ENCODE measurements at regions not wholly inside any gene's neighbourhood (a gene's known extent, or its start where the extent isn't known, plus 50 kb on each side); places are given as distances from the start of the nearest gene placed in this dataset.
"Not testable (repeated sequence)": the region's sequence is repeated elsewhere in the genome, so short reads cannot be mapped to it uniquely, and the experiment has no call there.

DNA sequence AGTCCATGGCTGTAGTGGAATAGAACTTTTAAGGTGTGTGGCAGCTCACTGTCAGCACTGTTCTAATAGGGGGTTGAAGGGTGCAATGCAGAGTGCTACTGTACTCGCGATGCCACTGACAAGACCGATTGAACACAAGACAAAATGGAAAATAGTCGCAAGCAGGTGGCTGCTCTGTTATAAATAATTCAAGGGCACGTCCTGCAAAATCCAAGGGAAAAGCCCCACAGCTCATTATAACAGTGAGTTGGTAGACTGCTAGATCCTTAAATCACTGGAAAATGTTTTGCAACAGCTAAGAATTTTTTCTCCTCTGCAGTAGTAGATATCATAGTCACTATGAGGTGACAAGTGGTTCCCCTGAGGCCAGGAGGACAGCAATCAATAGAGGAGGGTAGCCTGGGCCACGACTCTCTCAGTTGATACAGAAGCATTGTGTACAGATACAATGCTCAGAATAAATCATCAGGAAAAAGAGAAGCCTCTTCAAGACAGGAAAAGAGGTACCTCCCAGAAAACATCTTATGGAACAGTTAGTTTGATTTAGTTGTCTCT is 926.3 kb downstream of the TLE4 start:
- no peak for DNase-seq

DNA sequence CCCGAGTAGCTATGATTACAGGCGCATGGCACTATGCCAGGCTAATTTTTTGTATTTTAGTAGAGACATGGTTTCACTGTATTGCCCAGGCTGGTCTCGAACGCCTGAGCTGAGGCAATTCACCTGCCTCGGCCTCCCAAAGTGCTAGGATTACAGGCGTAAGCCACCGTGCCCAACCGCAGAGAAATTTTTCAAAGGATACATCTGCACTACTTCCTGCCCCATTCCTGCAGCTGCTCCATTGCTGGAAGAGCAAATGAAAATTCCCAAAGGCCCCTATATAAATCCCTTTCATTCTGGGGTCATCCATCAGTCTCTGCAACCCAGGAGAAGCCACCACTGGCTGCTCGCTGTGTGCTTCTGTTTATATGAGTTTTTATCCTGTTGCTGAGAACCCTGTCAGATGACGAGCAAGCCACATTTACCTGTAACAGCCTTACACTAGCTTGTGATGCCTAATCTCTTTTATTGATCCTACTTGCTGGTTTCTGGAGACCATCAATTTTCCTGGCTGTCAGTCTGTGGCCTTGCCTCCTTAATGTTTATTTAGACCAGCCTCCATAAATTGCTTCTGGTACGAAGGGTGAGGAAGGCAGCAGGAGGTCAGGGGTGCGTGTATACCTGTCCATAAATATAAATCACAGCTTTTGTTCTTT is 925.3 kb downstream of the TLE4 start:
- peak; percentile 31 for DNase-seq

DNA sequence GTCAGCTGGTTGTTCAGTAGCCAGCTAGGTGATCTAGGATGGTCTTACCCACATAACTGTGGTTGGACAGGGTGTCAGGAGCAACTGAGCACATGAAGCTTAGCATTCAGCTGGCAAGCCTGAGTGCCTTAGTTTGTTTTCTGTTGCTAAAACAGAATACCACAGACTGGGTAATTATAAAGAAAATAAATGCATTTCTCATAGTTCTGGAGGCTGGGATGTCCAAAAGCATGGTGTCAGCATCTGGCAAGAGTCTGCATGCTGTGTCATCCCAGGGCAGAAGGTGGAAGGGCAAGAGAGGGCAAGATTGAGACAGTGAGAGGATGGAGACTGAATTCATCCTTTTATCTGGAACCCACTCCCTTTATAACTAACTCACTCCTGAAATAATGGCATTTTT is 921.5 kb downstream of the TLE4 start:
- no peak for DNase-seq

DNA sequence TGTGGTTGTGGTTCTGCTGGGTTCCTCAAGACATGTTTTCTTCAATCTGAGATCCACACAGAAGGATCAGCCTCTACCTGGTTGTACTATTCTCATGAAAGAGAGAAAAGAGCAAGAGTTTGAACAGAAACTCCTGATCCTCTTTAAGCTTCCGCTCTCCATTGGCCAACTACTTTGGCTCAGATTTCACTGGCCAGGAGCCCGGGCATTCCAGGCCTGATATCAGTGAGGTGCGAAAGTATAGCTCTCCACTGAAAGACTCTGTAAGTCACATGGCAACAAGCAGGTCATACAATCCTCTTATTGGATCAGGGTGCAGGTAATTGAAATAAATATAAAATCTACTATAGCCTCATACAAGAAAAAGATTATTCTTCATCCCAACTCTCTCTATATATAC is 920.5 kb downstream of the TLE4 start:
- no peak for DNase-seq

DNA sequence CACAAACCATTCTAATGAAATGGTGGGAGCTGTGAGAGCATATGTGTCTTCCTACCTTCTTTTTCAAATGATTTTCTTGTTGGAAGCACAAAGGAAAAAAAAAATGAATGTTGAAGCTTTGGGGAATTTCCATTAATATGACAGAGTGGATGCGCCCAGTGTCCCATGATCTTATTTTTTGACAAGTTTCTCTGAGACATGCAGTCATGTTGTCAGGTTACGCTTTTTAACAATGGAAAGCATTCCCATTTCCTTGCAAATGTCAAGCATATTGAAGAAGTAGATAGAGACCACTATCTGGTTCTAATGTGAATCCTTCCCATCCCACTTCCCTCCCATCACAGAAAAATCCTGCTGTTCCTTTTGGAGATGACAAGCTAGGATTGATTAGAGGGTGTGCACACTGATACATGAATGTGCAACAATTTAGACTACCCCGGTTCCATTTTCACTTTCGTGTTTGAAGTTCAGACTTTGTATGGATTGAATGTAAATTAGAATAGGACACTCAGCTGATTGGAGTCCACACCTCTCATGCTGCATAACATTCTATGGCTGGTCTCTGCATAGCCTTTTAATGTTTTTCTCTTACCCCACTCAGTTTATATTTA is 919.4 kb downstream of the TLE4 start:
- no peak for DNase-seq

DNA sequence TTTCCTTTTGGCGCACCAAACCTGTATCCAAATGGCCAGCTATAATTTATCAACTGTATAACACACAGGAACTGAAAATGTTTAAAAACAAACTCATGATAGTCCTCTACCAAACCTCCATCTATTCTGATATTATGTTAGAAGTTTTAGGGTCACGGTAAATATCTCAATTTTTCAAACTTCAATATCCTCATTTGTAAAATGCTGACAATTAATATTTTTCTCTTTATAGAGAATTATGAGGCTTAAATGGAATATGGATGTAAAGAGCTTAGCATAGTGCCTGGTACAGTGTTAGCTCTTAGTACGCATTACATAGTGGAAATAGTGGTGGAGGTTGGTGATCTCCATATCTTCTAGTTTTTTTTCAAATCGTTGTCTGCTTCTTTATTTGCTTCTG is 917.6 kb downstream of the TLE4 start:
- DNase-seq: no peak

DNA sequence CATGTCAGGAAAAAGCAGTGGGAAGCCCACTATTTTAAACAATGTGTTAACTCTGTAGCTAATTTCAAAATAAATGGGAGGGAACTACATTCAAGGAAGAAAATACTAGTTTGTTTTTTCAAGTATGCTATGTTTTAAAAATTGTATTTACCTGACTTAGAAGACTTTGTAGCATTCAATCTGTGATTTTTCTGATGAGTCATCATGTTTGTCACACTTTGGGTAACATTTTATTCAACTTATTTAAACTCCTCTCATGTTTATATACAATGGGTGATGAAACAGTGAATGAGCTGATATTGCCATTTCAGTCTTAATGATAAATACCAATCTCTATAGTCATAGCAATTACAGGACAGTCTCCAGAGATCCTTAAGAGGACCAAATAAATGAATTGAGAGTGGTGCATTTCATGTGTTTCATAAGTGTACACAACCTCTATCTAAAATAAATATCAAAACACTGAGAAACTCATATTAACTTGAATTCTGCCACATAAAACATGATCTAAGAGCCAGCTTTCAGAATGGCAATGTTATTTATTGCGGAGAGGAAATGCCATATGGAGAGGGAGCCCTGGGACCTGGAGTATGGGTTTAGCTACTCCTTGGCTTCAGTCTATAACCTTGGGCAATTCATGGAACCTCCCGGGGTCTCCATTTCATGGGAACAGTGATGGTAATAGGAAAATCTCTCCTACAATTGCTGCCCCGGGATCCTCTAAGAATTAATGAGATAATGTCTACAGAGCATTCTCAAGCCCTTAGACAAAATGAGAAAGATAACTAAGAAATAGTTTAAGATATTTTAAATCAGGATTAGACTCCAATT is 913.9 kb downstream of the TLE4 start:
- no peak for DNase-seq

DNA sequence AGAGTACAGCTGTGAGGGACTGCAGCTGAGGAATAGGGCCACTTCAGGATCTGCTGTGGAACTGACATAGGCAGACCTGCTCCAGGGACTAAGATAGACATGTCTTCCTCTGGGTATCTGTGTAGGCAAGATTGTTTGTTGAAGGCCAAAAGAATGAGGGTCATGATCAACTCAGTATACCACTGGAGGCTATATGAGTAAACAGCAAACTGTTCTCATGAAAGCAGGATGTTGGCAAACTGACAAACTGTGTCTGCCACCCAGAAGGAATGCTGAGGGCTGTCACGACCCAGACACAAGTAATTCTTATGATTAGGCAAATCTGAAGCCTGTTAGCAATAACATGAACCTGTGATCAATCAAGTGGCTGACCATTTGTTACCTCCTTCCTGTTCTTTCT is 910.5 kb downstream of the TLE4 start:
- DNase-seq: not testable (repeated sequence)

DNA sequence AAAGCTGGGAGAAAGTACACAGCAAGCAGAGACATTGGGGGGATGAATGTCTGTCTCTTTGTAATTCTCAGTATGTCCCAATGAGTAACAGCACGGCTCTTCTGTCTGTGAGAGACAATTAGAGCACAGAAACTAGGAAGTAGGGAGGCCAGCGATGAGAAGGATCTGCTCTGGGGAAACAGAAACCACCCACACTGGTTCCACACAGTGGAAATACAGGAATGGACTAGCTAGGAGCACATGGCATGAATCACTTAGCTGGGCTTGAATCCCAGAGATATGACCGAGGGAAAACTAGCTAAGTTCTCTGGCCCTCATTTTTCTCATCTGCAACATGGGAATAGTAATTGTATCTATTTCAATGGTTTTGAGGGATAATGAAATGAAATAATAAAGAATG is 895.9 kb downstream of the TLE4 start:
- no peak for DNase-seq

DNA sequence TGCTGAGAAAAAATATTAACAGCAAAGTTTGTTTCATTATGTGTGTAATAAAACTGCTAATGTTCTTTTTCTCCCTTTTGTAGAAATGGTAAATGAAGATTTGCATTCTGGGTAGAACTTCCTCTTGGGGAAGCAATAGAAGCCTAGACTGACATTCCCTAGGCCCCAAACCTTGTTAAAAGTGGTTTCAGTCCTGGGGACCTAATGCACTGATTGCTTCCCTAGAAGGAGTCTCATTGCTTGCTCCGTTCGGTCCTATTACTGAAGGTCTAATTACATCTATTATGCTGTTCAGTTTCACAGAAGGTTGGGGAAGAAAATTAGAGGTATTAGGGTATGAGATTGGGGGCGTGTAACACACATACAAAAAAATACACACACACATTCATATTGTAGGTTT is 893.8 kb downstream of the TLE4 start:
- DNase-seq: no peak

DNA sequence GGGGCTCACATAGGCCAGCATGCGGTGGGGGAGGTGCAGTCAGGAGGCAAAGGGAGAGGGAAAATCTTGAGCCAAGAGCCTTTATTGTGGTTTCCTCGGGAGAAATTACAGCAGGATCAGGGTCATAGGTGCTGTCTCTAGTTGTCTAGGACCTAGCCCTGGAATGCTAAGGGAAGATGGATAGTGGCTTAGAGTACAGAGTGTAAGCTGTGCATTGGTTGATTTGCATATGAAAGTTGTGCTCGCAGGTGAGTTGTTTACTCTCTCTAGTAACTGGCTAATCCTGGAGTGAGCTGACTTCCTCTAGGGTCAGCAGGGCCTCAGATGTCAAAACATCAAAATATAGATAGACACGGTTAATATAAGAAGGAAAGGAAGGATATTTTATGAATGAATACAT is 877.7 kb downstream of the TLE4 start:
- DNase-seq: no peak

DNA sequence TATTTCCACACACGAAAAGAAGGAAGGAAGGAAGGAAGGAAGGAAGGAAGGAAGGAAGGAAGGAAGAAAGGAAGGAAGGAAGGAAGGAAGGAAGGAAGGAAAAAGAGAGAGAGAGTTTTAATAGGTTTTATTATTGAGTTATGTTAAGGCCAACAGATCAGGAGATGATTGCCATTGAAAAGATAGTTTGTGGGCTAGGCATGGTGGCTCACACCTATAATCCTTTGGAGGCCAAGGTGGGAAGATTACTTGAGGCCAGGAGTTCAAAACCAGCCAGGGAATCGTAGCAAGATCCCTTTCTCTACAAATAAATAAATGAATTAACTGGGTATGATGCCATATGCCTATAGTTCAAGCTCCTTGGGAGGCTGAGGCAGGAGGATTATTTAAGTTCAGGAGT is 877.2 kb downstream of the TLE4 start:
- DNase-seq: no peak

DNA sequence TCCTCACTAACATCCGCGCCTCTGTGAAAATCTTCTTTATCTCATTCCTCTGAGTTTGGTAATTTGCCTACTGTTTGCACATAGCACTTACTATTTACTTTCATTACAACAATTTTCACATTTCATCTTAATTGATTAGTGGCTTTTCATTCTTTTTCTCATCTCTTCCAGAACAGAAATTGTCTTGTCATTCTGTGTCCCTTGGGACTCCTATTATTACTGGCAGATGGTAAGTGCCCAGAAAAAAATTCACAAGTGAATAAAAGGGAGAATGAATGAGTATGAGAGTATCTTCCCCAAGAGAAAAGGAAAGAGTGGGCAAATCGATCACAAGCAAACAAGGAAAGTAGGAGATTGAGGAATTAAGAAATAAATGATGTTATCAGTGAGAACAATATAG is 876.1 kb downstream of the TLE4 start:
- DNase-seq: no peak

DNA sequence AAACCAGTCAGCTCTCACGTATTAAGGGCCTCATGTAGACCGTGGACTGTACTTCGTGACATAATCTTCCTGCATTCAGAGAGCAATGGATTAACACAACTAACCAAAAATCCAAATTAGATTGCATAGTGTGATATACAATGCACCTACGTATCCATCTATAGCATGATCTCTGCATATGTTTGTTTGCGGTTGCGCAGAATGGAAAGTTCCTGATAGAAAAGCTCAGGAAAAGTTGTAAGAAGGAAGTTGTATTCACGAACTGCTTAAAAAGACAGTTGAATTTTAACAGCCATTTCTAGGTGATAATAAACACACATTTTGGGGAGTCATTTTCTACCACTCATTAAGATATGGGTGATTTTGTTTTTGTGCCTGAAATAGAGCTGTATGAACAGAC is 869.0 kb downstream of the TLE4 start:
- no peak for DNase-seq

DNA sequence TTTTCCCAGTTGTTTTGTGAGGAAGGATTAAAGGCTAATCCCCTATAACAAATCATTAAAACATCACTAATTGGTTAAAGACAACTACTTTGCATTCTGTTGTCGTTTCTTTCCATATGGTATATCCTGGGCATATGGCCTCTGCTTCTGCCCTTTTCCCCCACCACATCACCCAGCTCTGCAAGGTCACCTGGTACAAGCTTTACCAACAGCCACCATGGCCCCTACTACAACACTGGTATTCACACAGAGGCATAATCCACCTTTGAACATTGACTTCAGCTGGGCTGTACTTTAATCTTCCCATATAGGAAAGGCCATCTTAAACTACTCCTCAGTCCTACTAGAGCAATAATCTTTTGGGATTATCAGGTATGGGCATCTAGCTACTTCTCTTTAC is 866.1 kb downstream of the TLE4 start:
- DNase-seq: no peak

DNA sequence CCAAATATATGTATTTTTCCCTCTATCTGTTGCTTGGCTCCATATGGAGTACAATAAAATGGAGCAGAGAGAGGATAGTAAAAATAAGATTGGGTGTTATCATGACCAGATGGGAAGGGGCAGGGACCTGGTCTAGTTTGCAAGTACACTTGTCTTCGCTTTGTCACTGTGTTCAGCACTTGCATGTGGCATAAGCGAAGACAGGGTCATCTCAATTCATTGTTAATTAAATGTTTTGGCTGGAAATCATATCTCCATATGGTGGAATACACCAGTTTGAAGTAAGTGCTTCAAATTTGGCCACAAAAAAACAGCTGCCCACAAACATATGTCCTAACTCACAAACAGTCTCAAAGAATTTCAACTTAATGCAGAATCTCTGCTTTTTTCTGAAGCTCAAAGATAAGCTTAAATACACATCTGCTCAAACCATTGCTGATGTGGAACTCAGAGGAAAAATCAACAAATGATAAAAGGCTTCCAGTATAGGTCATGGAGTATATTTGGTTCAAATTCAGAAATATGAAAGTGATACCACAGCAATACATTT is 865.4 kb downstream of the TLE4 start:
- no peak for DNase-seq

DNA sequence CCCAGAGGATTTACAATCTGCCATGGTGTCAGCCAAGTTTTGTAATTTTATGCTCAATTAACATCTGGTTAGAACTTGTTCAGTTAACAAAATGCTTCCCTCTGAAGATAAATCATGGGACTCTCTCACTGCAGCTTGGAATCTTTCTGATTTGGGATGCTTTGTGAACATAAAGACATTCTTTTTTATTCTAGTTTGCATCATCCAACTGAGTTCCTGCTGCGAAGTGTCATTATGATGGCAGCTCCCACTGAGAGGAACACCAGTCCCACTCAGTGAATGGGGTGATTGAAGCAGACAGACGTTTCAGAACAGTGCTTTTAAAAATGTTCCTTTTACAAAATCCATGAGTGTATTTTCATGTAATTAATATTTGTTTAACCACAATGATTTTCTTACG is 863.8 kb downstream of the TLE4 start:
- no peak for DNase-seq

DNA sequence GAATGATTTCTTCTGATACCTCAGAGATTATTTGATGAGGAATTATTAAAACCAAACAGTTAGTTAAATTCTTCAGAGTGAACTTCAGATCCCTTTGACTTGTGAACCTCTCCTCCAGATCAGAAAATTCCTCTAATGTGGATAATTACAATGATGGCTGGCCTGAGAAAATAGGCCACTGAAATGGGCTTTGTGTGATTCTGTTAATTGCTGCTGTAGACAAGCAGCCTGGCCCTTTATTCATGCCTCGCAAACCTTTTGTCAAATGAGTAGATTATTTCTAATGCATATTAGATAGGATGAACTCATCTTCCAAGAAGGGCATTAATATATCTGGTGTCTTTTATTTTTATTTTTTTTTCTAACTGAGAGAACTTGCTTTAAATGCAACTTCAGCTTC is 855.2 kb downstream of the TLE4 start:
- DNase-seq: no peak

DNA sequence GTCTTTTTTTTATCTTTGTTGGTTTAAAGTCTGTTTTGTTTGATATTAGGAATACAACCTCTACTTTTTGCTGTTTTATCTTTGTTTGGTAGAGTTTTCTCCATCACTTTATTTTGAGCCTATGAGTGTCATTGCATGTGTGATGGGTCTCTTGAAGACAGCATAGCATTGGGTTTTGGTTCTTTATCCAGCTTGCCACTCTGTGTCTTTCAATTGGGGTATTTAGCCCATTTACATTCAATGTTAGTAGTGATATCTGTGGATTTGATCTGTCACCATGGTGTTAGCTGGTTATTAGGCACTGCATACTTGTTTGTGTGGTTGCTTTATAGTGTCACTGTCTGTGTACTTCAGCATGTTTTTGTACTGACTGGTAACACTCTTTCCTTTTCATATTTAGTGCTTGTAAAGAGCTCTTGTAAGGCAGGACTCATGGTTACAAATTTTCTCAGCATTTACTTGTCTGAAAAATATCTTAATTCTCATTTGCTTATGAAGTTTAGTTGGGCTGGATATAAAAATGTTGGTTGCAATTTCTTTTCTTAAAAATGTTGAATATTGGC is 845.5 kb downstream of the TLE4 start:
- DNase-seq: no peak

DNA sequence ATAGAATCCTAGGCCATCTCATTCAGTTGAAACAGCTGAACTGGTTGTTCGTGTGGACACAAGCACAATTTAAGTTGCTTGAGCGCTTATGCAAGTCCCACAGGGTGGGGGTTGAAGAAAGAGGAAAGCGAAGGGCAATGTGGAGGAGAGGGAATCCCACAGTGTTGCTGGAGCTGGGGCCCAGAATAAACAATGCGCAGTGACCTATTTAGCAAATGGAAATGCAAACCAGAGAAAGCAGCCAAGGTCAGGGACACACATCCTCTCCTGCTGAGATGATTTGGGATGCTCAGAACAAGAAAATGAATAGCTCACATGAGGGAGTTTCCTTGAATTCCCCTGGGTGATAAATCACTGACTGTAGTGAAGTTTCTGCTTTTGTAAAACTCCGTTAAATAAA is 838.3 kb downstream of the TLE4 start:
- no peak for DNase-seq

DNA sequence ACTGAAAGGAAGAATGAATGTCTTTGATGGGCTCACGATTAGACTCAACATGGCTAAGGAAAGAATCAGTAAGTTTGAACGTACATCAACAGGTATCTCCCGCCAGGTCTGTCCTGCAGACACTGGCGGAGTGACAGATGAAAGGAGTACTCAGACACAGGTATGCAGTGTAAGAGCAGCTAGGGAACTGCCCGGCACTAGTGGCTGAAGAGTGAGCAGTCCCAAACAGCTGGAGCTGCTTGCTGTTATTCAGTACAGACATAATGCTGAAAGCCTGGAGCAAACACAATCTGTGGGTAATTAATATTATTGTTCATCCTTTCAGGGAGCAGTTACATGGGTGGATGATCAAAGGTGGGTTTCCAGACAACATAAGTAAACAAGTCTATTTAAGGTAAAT is 835.5 kb downstream of the TLE4 start:
- DNase-seq: no peak

DNA sequence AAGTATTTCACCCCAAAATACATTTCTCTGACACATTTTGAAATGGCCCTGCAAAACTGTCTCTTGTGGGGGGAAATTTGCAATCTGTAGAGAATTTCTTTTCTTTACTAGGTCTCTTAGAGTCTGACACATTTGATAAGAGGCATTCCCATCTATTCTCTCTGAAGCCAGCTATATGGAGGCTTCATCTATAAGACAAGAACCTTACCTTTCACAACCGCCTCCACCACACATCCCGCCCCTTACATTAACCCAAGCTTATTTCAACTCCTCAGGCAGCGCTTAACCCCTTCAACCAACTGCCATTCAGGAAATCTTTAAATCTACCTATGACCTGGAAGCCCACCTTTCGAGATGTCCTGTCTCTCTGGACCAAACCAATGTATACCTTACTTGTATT is 829.5 kb downstream of the TLE4 start:
- DNase-seq: no peak

DNA sequence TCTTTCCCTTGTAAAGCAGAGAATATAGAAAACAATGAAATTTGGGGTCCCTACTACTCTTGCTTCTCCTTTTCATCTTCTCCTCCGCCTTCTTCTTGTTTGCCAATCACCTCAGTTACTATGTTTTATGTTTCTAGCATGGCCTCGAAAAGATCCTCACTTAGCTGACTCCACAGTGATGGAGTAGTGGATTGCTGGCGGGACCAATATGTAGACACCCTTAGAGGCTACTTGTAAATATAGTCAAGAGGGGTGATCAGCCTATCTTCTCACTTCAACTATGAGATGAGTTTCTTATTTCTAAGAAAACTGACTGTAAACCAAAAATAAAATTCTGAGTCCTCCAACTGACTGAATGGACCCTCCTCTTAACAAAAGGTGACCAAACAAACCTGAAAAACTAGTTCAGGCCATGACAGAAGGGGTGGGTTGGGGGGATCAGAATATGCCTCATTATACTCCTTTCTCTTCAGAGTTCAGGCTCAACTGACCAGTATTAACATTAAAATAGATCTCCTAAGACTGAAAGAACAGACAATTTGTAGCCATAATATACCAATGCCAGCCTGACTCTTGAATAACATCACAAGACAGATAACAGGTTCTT is 829.0 kb downstream of the TLE4 start:
- DNase-seq: no peak

Data from DMS153 (cell line).